HG02852 (cell line): ENCODE measurements at regions not wholly inside any gene's neighbourhood (a gene's known extent, or its start where the extent isn't known, plus 50 kb on each side); places are given as distances from the start of the nearest gene placed in this dataset.
"Not testable (repeated sequence)": the region's sequence is repeated elsewhere in the genome, so short reads cannot be mapped to it uniquely, and the experiment has no call there.

Experiments
- ATAC-seq: cut with Tn5 transposase; IDR thresholded peaks from one replicate; pipeline ENCODE4 v1.9.1; 2021; ENCODE audit warnings: mild to moderate bottlenecking, moderate library complexity; ENCODE audit not compliant: unreplicated experiment

- not testable (repeated sequence) for ATAC-seq
Observed at GRCh38 chr1:206358771-206359170, 111.5 kb upstream of the IKBKE start.

DNA sequence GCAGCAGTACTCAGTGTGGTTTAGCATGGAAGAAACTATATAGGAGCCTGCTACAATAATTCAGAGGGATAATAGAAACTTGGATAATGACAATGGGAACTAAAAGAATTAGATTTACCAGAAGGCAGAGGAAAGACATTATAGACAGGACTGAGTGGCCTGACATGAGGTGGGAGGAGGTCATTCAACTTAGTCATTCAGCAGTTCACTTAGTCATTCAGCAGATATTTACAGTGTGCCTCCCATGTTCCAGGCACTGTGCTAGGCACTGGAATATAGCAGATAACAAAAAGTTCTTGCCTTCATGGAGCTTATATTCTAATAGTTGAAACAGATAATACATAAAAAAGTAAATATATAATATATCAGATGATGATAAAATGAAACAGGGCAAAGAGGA, 110.9 kb upstream of the IKBKE start:
- ATAC-seq, result not testable (repeated sequence)

DNA sequence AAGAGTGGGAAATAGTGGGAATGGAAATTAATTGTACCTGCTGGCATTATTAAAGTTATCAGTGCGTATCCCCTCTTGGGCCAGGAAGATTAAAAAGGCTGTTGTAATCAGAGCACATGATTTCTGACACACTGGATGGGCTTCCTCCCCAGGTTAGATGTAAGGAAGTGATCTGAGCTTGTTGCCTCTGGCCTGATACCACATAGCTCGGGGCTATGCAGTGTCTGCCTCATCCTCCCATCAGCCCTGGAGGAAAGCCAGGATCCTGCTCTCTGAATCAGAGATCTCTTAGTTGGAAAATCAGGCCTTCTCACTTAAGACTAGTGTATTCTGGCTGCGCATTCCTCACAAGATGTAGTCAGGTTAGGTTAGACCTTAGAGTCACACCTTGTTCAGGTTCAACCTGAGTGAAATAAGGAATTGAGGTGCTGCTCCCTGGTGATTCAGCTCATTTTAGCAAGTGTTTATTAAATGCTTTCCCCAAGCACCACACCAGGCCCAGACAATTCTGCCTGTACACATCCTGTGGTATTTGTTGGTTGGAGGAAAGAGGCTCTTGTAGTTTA, 108.2 kb upstream of the IKBKE start:
- ATAC-seq, result not testable (repeated sequence)

- ATAC-seq, result not testable (repeated sequence)
Observed at GRCh38 chr1:206362994-206363393, 107.3 kb upstream of the IKBKE start.

- not testable (repeated sequence) for ATAC-seq
Observed at GRCh38 chr1:206365271-206365670, 105.0 kb upstream of the IKBKE start.

DNA sequence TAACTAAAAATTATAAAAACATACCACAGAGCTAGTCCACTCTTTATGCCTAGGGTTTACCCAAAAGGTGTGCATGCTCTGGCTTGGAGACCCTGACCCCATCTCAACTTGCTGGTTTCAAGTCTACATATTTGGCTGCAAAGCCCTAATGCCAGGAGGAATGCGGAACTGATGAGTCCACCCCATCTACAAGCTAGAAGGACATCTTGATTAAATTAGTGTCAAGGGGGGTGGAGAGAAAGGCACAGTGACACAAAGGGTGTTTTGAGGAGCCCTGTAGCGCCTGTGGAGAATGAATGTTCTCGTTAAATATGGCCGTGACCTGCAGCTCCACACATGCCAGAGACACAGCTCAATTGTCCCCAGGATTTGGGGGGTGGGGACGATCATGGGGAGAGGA, 104.1 kb upstream of the IKBKE start:
- not testable (repeated sequence) for ATAC-seq

DNA sequence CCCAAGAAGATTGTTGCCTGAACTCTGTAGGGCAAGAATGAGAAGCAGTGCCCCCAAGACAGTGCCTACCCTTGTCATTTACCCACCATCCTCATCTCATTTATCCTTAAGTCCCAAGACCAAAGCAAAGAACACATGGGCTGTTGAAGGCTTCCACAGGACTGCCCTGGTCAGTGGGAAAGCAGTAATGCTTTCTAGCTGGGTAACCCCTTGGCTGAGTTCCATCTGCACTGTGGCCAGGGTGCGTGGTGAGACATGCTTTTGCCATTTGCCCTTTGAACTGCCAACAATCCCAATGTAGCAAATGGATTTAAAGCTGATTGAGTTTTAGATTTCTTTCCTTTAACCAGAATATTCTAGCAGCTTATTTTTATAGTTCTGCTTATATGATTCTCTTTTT, 103.5 kb upstream of the IKBKE start:
- ATAC-seq, result not testable (repeated sequence)

- not testable (repeated sequence) for ATAC-seq
Observed at GRCh38 chr1:206367955-206368622, 102.2 kb upstream of the IKBKE start.

DNA sequence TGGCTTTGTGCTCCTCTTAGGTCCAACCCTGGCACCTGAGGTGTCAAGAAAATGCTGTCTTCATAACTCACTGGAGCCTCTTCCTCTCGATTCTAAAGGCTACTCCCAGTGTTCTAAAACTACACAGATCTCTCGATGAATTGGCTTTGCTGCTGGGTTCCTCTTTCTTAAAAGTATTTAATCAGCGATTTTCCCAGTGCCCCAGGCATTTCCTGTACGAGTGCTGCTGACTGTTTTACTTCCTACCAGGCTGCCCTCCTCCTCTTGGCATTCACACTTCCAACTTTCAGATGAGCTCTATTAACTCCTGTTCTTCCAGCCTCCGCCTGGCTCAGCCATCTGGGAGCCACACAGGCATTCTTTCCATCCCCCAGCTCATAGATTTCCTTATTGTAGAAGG, 95.6 kb upstream of the IKBKE start:
- not testable (repeated sequence) for ATAC-seq

GRCh38 chr1:206375552-206375951, 94.7 kb upstream of the IKBKE start:
- ATAC-seq, result not testable (repeated sequence)

DNA sequence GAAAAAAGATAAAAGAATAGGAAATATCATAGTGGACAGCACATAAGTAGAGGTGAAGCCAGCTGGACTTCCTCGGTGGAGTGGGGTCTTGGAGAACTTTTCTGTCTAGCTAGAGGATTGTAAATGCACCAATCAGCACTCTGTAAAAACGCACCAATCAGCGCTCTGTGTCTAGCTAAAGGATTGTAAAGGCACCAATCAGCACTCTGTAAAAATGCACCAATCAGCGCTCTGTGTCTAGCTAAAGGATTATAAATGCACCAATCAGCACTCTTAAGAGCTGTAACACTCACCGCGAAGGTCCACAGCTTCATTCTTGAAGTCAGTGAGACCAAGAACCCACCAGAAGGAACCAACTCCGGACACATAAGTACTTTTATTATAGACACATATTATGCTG, 91.8 kb upstream of the IKBKE start:
- not testable (repeated sequence) for ATAC-seq

- not testable (repeated sequence) for ATAC-seq
Observed at GRCh38 chr1:206379245-206379644, 91.0 kb upstream of the IKBKE start.

GRCh38 chr1:206380163-206380790, 90.0 kb upstream of the IKBKE start:
- not testable (repeated sequence) for ATAC-seq

DNA sequence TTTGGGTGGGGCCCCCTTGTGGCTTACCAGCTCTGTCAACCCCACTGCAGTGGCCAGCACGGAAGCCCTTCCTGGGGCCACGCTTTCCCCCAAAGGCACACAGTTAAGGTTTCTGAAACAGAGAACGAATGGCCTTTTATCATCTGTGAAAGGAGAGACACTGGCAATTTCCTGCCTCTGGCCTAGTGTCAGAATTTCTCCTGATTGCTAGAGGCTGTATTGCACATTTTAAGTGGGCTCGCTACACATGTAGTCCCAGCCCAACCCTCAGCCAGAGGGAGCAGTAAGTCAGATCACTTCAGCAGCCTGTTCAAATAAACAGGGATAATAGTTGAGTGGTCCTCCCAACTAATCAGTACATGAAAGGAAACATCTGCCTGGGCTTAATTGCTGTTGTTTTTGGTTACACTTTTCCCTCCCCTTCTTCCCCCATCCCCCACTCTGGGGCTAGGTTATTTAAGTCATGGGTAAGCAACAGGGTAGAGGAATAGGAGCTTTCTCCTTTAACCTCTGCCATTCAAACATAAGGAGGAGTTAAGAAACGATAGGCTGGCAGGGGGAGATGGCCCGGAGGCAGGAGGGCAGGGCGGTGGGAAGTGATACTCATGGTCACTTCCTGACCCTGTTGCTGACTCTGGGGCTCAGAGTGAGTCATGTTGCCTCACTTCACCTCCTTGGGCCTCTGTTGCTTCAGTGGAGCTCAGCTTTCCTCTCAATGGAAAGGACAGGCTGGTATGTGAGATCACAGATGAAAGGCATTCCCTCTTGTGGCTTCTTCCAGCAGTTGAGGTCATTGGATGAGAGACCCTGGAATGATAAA, 89.3 kb upstream of the IKBKE start:
- ATAC-seq, result not testable (repeated sequence)

- ATAC-seq, result not testable (repeated sequence)
Observed at GRCh38 chr1:206384029-206384807, 86.1 kb upstream of the IKBKE start.

DNA sequence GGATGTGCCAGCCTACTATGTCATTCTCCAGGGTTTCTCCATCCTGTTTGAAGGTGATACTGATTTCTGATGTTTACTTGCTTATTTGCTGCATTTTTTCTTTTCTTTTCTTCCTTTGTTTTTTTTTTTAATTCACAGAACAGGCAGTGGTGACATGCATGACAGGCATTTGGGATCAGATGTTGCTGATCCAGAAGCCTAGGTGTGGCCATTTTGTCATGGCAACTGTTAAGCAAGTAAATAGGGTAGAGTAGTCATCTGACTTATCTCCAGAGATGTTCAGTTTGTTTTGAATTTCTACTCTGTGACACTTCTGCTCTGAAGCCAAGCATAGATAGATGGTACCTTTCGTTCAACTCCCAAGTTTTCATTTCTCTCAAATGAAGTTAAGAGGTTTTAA, 85.4 kb upstream of the IKBKE start:
- ATAC-seq, result not testable (repeated sequence)

- not testable (repeated sequence) for ATAC-seq
Observed at GRCh38 chr1:206387631-206388030, 82.6 kb upstream of the IKBKE start.

- not testable (repeated sequence) for ATAC-seq
Observed at GRCh38 chr1:206391903-206392302, 78.4 kb upstream of the IKBKE start.

- ATAC-seq, result not testable (repeated sequence)
Observed at GRCh38 chr1:206397501-206397900, 72.8 kb upstream of the IKBKE start.

DNA sequence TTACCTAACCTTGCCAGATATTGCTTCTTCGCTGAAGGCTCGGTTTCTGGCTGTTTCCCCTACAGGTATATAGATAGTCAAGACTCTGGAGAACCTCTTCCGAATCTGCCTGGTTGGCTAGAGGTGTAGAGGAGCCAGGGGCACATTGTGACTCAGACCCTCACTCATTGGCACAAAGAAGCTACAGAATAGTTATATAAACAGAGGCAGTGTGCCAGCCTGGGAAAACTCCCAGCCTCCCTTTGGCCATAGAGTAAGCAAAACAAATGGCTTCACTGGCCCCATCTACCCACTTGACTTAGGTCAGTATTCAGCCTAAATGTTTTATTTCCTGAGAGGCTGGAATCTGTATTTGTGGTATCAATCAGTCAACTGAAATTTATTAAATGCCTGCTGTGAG, 72.0 kb upstream of the IKBKE start:
- ATAC-seq, result not testable (repeated sequence)
